Inflammatory macrophage treated with lipopolysaccharide for 1 hour (primary cell): ENCODE measurements at regions not wholly inside any gene's neighbourhood (a gene's known extent, or its start where the extent isn't known, plus 50 kb on each side); places are given as distances from the start of the nearest gene placed in this dataset.
A peak's percentile ranks its signal among the peaks of the same experiment; 100 is the strongest.

Source experiments
- DNase-seq, 2 donors: peaks; one replicate each; pipeline ENCODE4 v3.0.0-alpha.2; 2020 to 2022

GRCh38 chr2:222797871-222798270 is 63.0 kb upstream of the ACSL3 start:
- peak; percentile 88 to 92 for DNase-seq

DNA sequence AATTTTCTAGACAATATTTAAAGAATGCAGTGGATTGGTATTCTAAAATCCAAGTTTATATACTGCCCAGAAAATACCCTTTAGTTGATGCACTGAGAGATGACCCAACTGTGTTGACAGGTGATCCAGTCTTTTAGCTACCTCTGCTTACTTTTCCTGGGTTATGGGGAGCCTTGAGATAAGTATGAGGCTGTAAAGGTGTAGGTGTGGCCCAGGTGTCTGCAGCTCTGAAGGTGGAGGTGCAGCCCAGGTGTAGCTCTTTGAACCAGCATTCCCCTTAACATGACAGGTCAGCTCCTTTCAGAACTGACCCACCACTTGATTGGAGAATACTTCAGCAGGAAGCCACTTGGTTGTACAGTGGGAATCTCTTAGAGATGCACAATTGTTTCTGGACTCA is 62.3 kb upstream of the ACSL3 start:
- DNase-seq = no peak

DNA sequence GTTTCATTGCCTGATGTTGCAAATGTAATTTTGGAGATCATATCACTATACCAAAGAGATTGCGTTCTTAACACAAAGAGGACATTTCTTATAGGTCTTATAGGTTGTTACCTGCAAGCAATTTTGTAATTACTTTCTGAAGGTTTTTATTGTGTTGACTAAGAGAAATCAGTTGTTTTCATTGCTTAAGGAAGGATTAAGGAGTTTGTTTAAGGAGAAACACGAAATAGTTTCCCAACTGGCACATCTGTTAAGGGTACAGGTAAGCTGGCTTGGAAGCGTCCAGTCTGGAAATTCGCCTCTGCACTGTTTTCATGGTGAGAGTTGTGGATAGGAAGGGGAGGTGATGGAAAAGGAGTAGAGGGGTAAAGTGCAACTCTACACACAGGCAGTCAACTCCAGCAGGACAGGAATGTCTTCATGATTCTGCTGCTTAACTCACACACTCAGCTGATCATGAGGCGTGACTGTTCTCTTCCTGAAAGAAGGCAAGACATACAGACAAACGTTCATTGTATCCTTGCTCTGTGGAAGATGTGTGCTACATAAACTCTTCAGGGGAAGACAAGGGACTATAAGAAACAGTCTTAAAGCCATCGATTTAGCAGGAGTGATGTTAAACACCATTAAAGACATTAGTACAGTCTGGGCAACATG is 61.4 kb upstream of the ACSL3 start:
- DNase-seq = no peak

DNA sequence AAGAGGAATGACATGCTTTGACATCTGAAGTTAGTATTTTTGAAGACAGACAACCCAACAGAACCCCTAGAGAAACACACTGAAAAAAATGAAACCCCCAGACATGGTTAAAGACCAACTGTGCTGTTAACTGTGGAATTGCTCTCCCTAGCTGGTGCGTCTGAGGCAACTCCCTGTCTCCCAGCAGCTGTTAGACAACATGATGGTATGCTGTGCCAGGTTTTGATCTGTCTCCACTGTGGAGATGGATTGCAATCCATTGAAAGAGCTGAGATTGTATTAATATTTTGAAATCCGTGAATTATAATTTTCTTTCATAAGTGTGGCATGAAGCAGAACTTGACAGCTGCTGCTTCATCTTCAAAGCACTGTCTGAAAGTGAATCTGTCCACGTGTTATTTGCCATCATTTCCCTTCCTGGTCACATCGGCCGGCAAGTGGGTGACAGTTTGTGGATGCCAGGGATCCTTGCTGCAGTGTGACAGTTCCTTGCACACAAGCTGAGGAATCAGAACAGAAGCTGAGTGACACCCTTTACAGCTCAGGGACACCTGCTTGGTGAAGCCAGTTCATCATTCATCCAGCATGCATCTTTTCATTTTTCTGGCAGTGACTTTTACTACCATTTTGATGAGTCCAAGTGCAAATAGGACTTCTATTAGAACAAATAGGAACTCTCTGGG is 58.2 kb upstream of the ACSL3 start:
- no peak for DNase-seq

GRCh38 chr2:222804351-222804750 is 56.5 kb upstream of the ACSL3 start:
- no peak for DNase-seq

DNA sequence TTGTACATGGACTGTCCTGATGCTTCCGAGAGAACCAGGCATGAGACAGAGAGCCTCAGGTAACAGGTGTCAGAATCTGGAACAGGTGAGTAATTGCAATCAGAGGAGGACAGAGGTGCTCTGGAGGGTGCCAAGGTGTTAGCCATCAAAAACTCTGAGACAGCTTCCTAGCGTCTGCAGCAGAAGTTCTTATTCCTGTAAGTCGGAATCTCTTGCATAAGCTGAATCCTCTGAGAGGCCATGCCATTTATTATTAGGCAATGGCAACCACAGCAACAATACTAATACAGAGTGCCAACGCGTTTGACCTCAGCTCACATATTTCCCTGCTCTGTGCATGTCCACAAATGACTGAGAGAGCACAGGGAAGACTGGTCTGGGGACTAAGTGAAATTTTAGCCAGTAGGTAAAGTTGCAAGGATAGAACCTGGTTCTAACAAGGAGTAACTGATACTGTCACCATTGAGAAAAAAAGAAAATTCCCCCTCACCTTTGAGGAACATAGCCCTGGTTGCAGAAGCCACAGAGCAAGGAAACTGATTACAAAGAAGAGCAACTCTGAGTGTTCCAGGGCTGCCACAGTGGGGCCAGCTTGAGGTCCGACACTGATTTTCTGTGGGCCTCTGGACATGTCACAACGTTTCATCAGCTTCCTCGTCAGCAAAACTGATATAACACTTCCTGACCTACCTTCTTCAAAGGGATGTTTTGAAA is 55.1 kb upstream of the ACSL3 start:
- peak; percentile 82 to 90 for DNase-seq

GRCh38 chr2:222806526-222807137 is 54.2 kb upstream of the ACSL3 start:
- no peak for DNase-seq

DNA sequence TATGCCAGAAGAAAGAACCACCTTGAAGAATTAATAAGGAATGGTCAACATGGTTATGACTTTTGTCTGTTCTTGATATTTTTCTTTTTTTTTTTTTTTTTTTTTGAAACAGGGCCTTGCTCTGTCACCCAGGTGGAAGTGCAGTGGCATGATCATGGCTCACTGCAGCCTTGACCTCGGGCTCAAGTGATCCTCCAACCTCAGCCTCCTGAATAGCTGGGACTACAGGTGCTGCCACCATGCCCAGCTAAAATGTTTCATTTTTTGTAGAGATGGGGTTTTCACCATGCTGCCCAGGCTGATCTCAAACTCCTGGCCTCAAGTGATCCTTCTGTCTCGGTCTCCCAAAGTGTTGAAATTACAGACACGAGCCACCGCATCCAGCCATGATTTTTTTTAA is 53.4 kb upstream of the ACSL3 start:
- DNase-seq = no peak

- DNase-seq = no peak
Observed at GRCh38 chr2:222809582-222809981, 51.3 kb upstream of the ACSL3 start.

DNA sequence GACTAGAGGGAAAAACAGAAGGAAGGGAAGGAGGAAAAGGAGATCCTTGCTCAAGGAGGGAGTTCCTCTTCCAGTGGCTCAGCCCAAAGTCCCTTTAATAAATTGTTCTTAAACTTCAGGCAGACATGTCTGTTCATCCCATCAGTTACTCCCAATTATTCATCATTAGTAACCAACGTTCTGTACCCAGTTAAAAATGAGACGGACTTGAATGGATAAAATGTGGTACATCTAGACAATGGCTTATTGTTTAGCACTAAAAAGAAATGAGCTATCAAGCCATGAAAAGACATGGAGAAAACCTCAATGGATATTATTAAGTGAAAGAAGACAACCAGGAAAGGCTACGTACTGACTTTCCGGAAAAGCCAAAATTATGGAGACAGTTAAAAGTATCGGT is 50.8 kb upstream of the ACSL3 start:
- DNase-seq = no peak
